Neural cell (in vitro differentiated cells): ENCODE measurements at regions not wholly inside any gene's neighbourhood (a gene's known extent, or its start where the extent isn't known, plus 50 kb on each side); places are given as distances from the start of the nearest gene placed in this dataset.

Source experiments
- EP300 ChIP-seq: fragments of 450-650 bp; conservative IDR thresholded peaks from 2 replicates; pipeline ENCODE4 v1.6.1; 2014; ENCODE audit warnings: antibody characterized with exemption, mild to moderate bottlenecking, moderate library complexity; ENCODE audit not compliant: poor library complexity, severe bottlenecking
- EZH2 ChIP-seq: fragments of 200-600, 300-800 bp; shearing (Covaris generic), sonication (generic); IDR thresholded peaks from 2 replicates; pipeline ENCODE4 v1.6.1; 2014; ENCODE audit warnings: antibody characterized with exemption, low read length, borderline replicate concordance, mild to moderate bottlenecking; ENCODE audit not compliant: insufficient read depth, poor library complexity, severe bottlenecking
- MXI1 ChIP-seq: fragments of 450-650 bp; conservative IDR thresholded peaks from 2 replicates; pipeline ENCODE4 v1.6.1; 2014; ENCODE audit warnings: antibody characterized with exemption, mild to moderate bottlenecking; ENCODE audit not compliant: poor library complexity, severe bottlenecking
- POLR2AphosphoS5 ChIP-seq: IDR thresholded peaks from 2 replicates; pipeline ENCODE4 v1.6.1; 2012
- RAD21 ChIP-seq: fragments of 450-650 bp; conservative IDR thresholded peaks from 2 replicates; pipeline ENCODE4 v1.6.1; 2014; ENCODE audit warnings: antibody characterized with exemption, mild to moderate bottlenecking, moderate library complexity
- SMC3 ChIP-seq: fragments of 450-650 bp; conservative IDR thresholded peaks from 2 replicates; pipeline ENCODE4 v1.6.1; 2014; ENCODE audit warnings: antibody characterized with exemption, mild to moderate bottlenecking, moderate library complexity; ENCODE audit not compliant: poor library complexity
- TAF1 ChIP-seq: IDR thresholded peaks from 2 replicates; pipeline ENCODE4 v1.6.1; 2012; ENCODE audit warnings: low read depth
- TF ChIP-seq, protein P1 (sequence below): fragments of 450-650 bp; IDR thresholded peaks from 2 replicates; pipeline ENCODE4 v1.5.1; 2014; ENCODE audit warnings: antibody characterized with exemption, mild to moderate bottlenecking, moderate library complexity; ENCODE audit not compliant: poor library complexity, severe bottlenecking
- TF ChIP-seq, protein P2 (sequence below): IDR thresholded peaks from 2 replicates; pipeline ENCODE4 v1.6.1; 2012; ENCODE audit warnings: borderline replicate concordance

DNA sequence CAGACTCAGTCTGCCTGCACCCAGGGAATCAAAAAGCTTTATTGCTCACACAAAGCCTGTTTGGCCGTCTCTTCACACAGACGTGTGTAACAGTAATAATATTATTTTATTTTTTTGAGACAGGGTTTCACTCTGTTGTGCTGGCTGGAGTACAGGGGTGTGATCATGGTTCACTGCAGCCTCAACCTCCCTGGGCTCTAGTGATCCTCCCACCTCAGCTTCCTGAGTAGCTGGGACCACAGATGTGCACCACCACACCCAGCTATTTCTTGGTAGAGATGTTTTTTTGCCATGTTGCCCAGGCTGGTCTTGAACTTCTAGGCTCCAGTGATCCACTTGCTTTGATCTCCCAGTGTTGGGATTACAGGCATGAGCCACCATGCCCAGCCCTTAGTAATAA lies 88.4 kb upstream of the DCD start:
- TF ChIP-seq, protein P1, sequence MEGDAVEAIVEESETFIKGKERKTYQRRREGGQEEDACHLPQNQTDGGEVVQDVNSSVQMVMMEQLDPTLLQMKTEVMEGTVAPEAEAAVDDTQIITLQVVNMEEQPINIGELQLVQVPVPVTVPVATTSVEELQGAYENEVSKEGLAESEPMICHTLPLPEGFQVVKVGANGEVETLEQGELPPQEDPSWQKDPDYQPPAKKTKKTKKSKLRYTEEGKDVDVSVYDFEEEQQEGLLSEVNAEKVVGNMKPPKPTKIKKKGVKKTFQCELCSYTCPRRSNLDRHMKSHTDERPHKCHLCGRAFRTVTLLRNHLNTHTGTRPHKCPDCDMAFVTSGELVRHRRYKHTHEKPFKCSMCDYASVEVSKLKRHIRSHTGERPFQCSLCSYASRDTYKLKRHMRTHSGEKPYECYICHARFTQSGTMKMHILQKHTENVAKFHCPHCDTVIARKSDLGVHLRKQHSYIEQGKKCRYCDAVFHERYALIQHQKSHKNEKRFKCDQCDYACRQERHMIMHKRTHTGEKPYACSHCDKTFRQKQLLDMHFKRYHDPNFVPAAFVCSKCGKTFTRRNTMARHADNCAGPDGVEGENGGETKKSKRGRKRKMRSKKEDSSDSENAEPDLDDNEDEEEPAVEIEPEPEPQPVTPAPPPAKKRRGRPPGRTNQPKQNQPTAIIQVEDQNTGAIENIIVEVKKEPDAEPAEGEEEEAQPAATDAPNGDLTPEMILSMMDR = no peak
- TF ChIP-seq POLR2AphosphoS5 = no peak
- no peak for TF ChIP-seq TAF1
- TF ChIP-seq EP300 = no peak
- TF ChIP-seq, protein P2, sequence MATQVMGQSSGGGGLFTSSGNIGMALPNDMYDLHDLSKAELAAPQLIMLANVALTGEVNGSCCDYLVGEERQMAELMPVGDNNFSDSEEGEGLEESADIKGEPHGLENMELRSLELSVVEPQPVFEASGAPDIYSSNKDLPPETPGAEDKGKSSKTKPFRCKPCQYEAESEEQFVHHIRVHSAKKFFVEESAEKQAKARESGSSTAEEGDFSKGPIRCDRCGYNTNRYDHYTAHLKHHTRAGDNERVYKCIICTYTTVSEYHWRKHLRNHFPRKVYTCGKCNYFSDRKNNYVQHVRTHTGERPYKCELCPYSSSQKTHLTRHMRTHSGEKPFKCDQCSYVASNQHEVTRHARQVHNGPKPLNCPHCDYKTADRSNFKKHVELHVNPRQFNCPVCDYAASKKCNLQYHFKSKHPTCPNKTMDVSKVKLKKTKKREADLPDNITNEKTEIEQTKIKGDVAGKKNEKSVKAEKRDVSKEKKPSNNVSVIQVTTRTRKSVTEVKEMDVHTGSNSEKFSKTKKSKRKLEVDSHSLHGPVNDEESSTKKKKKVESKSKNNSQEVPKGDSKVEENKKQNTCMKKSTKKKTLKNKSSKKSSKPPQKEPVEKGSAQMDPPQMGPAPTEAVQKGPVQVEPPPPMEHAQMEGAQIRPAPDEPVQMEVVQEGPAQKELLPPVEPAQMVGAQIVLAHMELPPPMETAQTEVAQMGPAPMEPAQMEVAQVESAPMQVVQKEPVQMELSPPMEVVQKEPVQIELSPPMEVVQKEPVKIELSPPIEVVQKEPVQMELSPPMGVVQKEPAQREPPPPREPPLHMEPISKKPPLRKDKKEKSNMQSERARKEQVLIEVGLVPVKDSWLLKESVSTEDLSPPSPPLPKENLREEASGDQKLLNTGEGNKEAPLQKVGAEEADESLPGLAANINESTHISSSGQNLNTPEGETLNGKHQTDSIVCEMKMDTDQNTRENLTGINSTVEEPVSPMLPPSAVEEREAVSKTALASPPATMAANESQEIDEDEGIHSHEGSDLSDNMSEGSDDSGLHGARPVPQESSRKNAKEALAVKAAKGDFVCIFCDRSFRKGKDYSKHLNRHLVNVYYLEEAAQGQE = no peak
- TF ChIP-seq MXI1 = no peak
- no peak for TF ChIP-seq RAD21
- TF ChIP-seq EZH2 = no peak
- TF ChIP-seq SMC3 = no peak
